Ovary (tissue), 7 donors: ENCODE measurements at regions not wholly inside any gene's neighbourhood (a gene's known extent, or its start where the extent isn't known, plus 50 kb on each side); places are given as distances from the start of the nearest gene placed in this dataset.

Source experiments
- DNase-seq, 5 donors: peaks; one replicate each; pipeline ENCODE4 v3.0.0-alpha.2; 2019 to 2020
- H3K27ac ChIP-seq, 2 donors: fragments of 200-600 bp; one replicate each; pipeline versions ENCODE4 v1.5.1 to v1.8.0; 2019 to 2022
- H3K27me3 ChIP-seq: fragments of 200-600 bp; one replicate; pipeline ENCODE4 v1.8.0; 2022
- H3K36me3 ChIP-seq: fragments of 200-600 bp; sonication (generic); one replicate; pipeline ENCODE4 v1.5.1; 2019
- H3K4me1 ChIP-seq: one replicate; pipeline ENCODE4 v1.8.1; 2013; ENCODE audit warnings: mild to moderate bottlenecking, moderate library complexity; ENCODE audit not compliant: insufficient read depth
- H3K4me3 ChIP-seq: fragments of 200-600 bp; sonication (generic); one replicate; pipeline ENCODE4 v1.5.1; 2017
- H3K9me3 ChIP-seq, 2 donors: fragments of 200-600 bp in 1 of 2; sonication (generic) in 1 of 2; one replicate each; pipeline versions ENCODE4 v1.5.1 to v1.8.1; 2013 to 2019; ENCODE audit warnings: mild to moderate bottlenecking in 1 of 2, moderate library complexity in 1 of 2
- EP300 ChIP-seq: sonication (generic); formaldehyde crosslinking; IDR thresholded peaks from one replicate; pipeline ENCODE4 v1.6.1; 2017; ENCODE audit warnings: antibody characterized with exemption
- POLR2A ChIP-seq: fragments of 450-650 bp; IDR thresholded peaks from one replicate; pipeline ENCODE4 v1.6.1; 2017; ENCODE audit warnings: antibody characterized with exemption, mild to moderate bottlenecking, moderate library complexity
- WGBS, 3 donors: extraction: QIAGEN DNeasy Blood & Tissue Kit in 1 of 3; methylation state at CpG; one replicate each; pipeline versions ENCODE4 v1.1.5 to v1.1.7; 2013 to 2017; 5-methylcytosine and 5-hydroxymethylcytosine counted together
- intact Hi-C, 4 donors: fragments of 100-400 bp; cut with DNase I; formaldehyde crosslinking; loops; one replicate each; pipeline versions ENCODE4 v1.11.0 to v1.15.1; 2022 to 2023
- TF ChIP-seq, protein P1 (sequence below), 3 donors: fragments of 450-650 bp in 2 of 3; fragments of 200-600 bp in 1 of 3; IDR thresholded peaks; one replicate each; pipeline versions ENCODE4 v1.5.1 to v1.8.0; 2016 to 2022; ENCODE audit warnings: antibody characterized with exemption in 3 of 3, mild to moderate bottlenecking in 1 of 3
- donor health status: DM: no; HTN: no; CAD: no; lungs with moderate emphysema.
- donor health status: DM: no; HTN: no; CAD: no.
- donor health status: Bipolar disorder and iron deficiency.
- donor health status: DM: no; HTN: no; CAD: no.
- donor health status: DM: yes; HTN: yes; CAD: no.

DNA sequence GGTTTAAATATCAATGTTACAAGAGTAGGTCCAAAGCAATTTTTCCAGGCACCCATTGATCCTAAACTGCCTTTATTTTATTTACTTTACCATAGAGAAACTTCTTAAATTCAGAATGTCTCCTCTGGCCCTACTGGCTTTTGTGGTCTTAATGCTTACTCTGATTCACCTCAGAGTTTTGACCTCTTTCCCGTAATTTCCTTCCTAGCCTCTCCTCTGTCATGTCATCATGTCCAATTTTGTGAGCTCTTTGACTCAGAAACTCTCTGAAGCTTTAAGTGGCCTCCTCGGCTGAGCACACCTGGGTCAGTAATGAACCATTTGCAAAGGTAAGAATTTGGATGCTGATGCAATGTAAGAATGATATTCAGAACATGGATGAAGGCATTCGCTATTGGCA lies 303.8 kb upstream of the CDH18 start:
- no peak for TF ChIP-seq POLR2A
- TF ChIP-seq EP300 = no peak
- intact Hi-C loops = no loop called here
- Histone ChIP-seq H3K4me1 (no peaks in the 10 kb centered on the region), H3K27me3 (no peaks in the 10 kb centered on the region), H3K4me3 (no peak overlapping the region), H3K36me3 (no peaks in the 10 kb centered on the region), H3K9me3 (no peaks in the 10 kb centered on the region), H3K27ac (no peak overlapping the region)
- no peak for DNase-seq
- WGBS, 3 donors = 87 to 93% (median 88%) methylated on average over 3 of the region's 3 CpGs

DNA sequence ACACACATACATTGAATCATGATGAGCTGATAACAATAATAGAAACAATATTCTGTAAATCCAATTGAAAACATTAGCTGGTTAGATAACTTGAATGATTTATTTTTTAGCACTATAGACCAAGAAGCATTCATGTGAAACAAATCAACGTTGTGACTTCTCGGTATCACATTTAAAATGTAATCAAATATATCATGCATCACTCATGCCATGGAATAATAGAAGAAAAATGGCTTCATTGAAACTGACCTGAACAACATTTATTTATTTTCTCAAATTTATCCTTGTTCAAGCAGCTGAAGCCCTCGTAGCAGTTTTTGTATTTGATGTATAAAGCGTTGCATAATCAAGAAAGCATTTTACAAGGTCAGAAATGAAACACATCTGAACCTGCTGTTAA lies 299.6 kb upstream of the CDH18 start:
- no peak overlapping the region for H3K27ac ChIP-seq
- no peaks in the 10 kb centered on the region for H3K36me3 ChIP-seq
- WGBS, 3 donors = 49 to 60% (median 52%) methylated on average over 4 of the region's 4 CpGs
- DNase-seq = no peak
- no peak overlapping the region for H3K4me3 ChIP-seq
- H3K4me1 ChIP-seq = no peaks in the 10 kb centered on the region
- TF ChIP-seq POLR2A (no peak), EP300 (no peak)
- TF ChIP-seq, protein P1, sequence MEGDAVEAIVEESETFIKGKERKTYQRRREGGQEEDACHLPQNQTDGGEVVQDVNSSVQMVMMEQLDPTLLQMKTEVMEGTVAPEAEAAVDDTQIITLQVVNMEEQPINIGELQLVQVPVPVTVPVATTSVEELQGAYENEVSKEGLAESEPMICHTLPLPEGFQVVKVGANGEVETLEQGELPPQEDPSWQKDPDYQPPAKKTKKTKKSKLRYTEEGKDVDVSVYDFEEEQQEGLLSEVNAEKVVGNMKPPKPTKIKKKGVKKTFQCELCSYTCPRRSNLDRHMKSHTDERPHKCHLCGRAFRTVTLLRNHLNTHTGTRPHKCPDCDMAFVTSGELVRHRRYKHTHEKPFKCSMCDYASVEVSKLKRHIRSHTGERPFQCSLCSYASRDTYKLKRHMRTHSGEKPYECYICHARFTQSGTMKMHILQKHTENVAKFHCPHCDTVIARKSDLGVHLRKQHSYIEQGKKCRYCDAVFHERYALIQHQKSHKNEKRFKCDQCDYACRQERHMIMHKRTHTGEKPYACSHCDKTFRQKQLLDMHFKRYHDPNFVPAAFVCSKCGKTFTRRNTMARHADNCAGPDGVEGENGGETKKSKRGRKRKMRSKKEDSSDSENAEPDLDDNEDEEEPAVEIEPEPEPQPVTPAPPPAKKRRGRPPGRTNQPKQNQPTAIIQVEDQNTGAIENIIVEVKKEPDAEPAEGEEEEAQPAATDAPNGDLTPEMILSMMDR (IDR thresholded peaks at IDR 0.05) = no peak
- no peaks in the 10 kb centered on the region for H3K27me3 ChIP-seq
- intact Hi-C loops = no loop called here
- no peaks in the 10 kb centered on the region for H3K9me3 ChIP-seq

DNA sequence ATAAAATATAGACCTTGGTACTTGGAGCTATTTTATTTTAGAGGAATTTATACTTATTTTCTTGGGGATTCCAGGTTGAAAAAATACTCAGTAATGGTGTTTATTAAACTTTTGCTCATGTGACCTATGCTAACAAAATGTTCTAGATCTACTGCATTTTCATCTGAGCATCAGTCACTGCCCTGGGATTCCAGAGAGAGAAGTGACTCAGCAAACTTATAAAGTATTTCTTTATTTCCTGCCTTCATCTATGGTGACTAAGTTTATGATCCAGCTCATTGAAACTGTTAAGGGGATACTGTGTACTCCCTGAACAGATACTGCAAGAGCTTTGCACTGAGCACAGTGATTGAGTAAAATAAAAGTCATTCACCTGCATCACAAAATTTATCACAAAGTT lies 298.5 kb upstream of the CDH18 start:
- Histone ChIP-seq H3K36me3 (no peaks in the 10 kb centered on the region), H3K9me3 (no peaks in the 10 kb centered on the region), H3K4me3 (no peak overlapping the region), H3K27ac (no peak overlapping the region), H3K4me1 (no peaks in the 10 kb centered on the region), H3K27me3 (no peaks in the 10 kb centered on the region)
- intact Hi-C loops = no loop called here
- DNase-seq = no peak
- no peak for TF ChIP-seq EP300
- TF ChIP-seq, protein P1 (IDR thresholded peaks at IDR 0.05) = no peak
- TF ChIP-seq POLR2A = no peak

DNA sequence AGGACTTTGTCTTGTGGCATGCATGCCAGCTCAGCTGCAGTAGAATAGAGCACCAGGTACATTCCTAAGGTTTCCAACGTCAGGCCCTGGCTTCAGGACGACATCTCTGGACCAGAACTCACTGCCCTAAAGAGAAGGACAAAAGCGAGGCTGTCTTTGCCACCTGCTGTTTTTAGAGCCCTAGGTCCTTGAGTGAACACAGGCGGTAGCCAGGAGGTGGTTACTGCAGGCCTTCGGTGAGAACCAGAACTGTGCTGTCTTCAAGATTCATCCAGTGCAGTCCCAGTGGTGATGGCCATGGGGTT lies 288.9 kb upstream of the CDH18 start:
- no peak overlapping the region for H3K4me3 ChIP-seq
- no peak for DNase-seq
- 89 to 95% (median 93%) methylated on average over 5 of the region's 5 CpGs for WGBS, 3 donors
- no peaks in the 10 kb centered on the region for H3K36me3 ChIP-seq
- H3K4me1 ChIP-seq = no peaks in the 10 kb centered on the region
- intact Hi-C loops = no loop called here
- H3K27ac ChIP-seq = no peak overlapping the region
- H3K27me3 ChIP-seq = no peaks in the 10 kb centered on the region
- no peaks in the 10 kb centered on the region for H3K9me3 ChIP-seq
- TF ChIP-seq, protein P1 (IDR thresholded peaks at IDR 0.05) = no peak
- no peak for TF ChIP-seq EP300
- no peak for TF ChIP-seq POLR2A

DNA sequence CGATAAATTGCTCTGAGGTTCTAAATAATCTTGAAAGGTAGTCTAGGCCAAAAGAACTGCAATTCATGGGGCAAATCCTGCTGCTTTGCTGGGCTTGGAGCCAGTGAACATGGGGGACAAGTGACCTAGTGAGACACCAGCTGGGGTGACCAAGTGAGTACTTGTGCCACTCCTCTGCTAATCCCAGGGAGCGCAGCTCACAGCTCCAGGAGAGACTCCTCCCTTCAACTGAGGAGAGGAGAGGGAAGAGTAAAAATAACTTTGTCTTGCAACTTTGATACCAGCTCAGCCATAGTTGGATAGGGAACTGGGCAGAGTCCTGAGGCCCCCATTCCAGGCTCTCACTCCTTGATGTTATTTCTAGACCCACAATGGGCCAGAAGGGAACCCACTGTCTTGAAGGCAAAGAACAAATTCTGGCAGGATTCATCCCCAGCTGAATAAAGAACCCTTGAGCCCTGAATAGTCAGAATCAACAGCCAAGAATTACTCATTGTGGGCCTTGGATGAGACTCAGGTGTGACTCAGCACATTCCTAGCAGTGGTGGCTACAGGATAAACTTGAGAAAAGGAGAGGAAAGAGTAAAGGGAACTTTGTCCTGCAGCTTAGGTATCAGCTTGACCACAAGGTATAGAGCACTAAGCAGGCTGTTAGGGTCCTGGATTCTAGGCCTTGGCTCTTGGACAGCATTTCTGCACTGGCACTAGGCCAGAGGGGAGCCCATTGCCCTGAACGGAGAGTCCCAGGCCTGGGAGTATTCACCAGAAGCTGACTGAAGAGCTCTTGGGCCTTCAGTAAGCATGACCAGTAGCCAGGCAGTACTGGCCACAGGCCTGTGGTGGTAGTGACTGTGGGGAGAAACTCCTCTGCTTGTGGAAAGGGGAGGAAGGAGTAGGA lies 288.3 kb upstream of the CDH18 start:
- H3K4me1 ChIP-seq = no peaks in the 10 kb centered on the region
- 82 to 90% (median 88%) methylated on average over 3 of the region's 3 CpGs for WGBS, 3 donors
- no peaks in the 10 kb centered on the region for H3K36me3 ChIP-seq
- intact Hi-C loops = no loop called here
- H3K27me3 ChIP-seq = no peaks in the 10 kb centered on the region
- H3K9me3 ChIP-seq = no peaks in the 10 kb centered on the region
- no peak for DNase-seq
- no peak overlapping the region for H3K4me3 ChIP-seq
- TF ChIP-seq, protein P1 (IDR thresholded peaks at IDR 0.05) = no peak
- TF ChIP-seq POLR2A = no peak
- TF ChIP-seq EP300 = no peak
- H3K27ac ChIP-seq = no peak overlapping the region
